ENCODE measurements at regions not wholly inside any gene's neighbourhood (a gene's known extent, or its start where the extent isn't known, plus 50 kb on each side); places are given as distances from the start of the nearest gene placed in this dataset.

DNA sequence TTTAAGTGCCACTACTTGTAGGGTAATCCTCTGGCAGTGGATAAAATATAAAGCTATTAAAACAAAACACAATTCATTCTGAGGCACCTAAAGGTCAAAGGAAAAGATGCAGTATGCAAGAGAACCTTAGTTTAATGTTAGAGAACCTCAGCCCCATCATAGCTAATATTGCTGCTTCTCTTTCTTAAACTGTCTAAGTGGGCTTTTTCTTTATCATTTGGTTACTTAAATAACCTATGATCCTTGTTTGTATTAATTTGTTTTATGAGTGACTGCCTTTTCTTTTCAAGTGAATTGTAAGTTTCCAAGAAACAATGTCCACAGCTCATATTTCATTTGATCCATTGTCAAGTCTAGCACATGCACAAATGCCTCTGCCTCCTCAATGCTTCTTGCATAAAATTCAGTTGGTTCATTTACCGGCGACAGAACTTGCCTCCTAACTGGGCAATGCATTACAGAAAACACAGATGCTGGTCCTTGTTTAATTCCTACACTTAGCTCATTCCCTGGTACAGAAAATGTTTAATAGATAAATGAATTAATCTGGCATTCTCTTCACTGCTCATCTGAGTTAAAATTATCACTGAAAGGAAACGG is 1049.8 kb downstream of the OLFM4 start:
- TF ChIP-seq, protein P1, sequence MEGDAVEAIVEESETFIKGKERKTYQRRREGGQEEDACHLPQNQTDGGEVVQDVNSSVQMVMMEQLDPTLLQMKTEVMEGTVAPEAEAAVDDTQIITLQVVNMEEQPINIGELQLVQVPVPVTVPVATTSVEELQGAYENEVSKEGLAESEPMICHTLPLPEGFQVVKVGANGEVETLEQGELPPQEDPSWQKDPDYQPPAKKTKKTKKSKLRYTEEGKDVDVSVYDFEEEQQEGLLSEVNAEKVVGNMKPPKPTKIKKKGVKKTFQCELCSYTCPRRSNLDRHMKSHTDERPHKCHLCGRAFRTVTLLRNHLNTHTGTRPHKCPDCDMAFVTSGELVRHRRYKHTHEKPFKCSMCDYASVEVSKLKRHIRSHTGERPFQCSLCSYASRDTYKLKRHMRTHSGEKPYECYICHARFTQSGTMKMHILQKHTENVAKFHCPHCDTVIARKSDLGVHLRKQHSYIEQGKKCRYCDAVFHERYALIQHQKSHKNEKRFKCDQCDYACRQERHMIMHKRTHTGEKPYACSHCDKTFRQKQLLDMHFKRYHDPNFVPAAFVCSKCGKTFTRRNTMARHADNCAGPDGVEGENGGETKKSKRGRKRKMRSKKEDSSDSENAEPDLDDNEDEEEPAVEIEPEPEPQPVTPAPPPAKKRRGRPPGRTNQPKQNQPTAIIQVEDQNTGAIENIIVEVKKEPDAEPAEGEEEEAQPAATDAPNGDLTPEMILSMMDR (IDR thresholded peaks at IDR 0.05; ENCODE audit: insufficient read depth, low read depth, low read length), result no peak
- TF ChIP-seq EZH2 (IDR thresholded peaks at IDR 0.05; ENCODE audit: insufficient read depth, low read length), result no peak

All from astrocyte (in vitro differentiated cells and primary cell).